VCaP (cell line): ENCODE measurements at regions not wholly inside any gene's neighbourhood (a gene's known extent, or its start where the extent isn't known, plus 50 kb on each side); places are given as distances from the start of the nearest gene placed in this dataset.

Experiments
- H3K27ac ChIP-seq: fragments of 450-650 bp; 2 replicates; pipeline ENCODE4 v1.5.1; 2017
- TF ChIP-seq, protein P1 (sequence below): fragments of 450-650 bp; conservative IDR thresholded peaks from 2 replicates; pipeline ENCODE4 v1.5.1; 2017; ENCODE audit warnings: mild to moderate bottlenecking, moderate library complexity

DNA sequence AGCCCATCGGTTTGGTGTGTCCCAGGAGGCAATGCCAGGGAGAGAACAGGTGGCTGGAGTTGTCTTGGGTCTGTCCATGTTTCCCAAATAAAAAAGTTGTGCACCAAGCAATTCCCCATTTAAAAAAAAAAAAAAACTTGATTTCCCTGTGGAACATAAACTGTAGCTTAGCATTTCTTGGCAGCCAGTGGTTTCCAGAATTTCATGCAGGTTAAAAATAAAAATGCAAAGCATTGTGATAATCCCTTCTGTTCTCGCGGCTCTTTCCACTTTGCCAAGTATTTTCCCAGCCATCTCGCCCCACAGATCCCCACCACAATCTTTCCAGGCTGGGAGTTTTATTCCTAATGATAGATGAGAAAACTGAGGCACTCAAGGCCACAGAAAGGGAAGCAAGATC, 51.4 kb upstream of the MSX1 start:
- no peak overlapping the region for H3K27ac ChIP-seq
- TF ChIP-seq, protein P1, sequence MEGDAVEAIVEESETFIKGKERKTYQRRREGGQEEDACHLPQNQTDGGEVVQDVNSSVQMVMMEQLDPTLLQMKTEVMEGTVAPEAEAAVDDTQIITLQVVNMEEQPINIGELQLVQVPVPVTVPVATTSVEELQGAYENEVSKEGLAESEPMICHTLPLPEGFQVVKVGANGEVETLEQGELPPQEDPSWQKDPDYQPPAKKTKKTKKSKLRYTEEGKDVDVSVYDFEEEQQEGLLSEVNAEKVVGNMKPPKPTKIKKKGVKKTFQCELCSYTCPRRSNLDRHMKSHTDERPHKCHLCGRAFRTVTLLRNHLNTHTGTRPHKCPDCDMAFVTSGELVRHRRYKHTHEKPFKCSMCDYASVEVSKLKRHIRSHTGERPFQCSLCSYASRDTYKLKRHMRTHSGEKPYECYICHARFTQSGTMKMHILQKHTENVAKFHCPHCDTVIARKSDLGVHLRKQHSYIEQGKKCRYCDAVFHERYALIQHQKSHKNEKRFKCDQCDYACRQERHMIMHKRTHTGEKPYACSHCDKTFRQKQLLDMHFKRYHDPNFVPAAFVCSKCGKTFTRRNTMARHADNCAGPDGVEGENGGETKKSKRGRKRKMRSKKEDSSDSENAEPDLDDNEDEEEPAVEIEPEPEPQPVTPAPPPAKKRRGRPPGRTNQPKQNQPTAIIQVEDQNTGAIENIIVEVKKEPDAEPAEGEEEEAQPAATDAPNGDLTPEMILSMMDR = no peak

DNA sequence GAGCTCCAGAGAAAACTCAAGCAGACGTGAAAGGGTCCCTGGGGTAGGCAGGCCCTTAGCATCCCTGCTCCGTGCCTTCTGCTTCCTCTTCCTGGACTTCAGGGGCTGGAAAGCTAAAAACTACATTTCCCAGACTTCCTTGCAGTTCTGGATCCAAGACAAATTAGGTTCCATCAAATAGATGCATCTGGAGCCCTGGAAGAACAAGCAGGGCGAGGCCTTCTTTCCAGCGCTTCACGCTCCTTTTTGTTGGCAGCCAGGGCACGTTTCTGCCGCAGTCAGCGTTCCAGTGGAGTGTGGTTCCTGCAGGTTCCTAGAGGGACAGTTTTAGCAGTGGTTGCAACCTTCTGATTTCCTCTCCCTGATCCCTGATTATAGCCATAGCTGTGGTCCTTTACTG, 53.6 kb upstream of the MSX1 start:
- TF ChIP-seq, protein P1 = no peak
- no peak overlapping the region for H3K27ac ChIP-seq

DNA sequence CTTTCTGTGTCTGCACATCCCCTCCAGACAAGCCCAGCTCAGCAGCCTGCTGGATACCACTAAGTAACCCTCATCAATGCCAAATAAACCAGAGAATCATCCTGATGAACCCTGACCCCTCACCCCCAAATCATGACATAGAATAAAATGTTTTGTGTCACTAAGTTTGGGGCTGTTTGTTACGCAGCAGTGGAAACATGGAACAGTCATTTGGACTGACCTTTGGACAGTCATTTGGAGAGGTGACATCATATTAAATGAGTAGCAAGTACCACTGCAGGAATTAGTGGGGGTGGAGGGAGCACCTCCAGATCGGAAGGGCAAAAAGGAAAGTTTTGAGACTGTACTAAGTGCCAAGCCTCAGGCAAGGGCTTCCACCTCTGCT, 55.6 kb upstream of the MSX1 start:
- TF ChIP-seq, protein P1 = no peak
- H3K27ac ChIP-seq = no peak overlapping the region

DNA sequence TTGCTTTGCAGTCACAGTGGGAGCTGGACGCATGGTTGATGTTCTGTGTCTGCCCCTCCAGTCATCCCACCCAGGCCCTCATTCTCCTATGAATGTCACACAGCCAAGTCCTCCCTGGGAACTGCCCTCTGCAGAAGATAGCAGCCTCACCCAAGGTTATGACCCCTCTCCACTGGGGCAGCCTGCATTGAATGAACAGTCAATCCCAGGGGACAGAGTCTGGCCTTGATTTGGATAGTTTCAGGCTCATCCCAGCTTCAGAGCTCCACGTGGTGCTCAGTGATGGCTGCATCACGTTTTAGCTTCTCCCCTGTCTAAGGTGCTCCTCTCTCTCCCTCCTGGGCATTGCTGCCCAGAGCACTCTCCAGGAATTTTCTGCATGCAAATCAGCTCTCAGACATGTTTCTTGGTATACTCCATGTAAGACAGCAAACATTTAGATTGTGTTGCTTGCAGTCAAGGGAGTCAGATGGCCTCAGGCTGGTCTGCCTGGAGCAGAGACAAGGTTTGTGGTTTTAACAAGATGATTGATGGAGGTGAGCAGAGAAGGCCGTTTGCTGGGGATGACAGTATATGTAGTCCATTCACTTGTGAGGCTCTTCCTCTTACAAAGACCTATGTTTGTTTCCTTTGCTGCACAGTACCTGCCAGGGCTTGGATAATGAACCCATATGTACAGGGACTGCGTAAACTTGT, 56.1 kb upstream of the MSX1 start:
- TF ChIP-seq, protein P1 = no peak
- no peak overlapping the region for H3K27ac ChIP-seq

DNA sequence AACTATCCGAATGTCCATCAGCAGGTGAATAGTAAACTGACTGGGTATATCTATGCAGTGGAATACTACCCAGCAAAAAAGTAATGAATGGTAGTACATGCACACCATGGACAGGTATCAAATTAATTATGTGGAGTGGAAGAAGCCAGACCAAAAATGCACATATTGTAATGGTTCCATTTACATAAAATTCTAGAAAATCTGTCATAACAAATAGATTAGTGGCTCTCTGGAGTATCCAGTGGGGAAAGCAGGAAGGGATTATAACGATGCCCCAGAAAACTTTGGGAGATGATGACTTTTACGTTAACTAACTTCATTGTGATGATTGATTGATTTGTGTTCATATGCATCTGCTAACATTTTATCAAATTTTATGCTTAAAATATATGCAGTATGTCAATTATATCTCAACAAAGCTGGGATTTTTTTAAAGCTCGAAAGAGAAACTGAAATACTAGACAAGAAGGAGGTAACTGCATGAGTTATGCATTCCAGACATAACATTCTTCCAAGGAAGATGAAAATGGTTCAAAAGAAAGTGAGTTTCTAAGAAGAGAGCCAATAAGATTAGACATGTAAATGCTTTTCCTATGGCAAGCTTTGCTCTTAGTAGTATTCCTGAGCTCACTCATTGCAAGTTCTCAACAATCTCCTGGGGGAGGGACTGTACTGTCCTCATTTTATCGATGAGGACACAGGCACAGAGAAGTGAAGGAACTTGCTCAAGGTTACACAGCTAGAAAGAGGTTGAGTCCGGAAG, 58.6 kb upstream of the MSX1 start:
- TF ChIP-seq, protein P1 = no peak
- no peak overlapping the region for H3K27ac ChIP-seq

DNA sequence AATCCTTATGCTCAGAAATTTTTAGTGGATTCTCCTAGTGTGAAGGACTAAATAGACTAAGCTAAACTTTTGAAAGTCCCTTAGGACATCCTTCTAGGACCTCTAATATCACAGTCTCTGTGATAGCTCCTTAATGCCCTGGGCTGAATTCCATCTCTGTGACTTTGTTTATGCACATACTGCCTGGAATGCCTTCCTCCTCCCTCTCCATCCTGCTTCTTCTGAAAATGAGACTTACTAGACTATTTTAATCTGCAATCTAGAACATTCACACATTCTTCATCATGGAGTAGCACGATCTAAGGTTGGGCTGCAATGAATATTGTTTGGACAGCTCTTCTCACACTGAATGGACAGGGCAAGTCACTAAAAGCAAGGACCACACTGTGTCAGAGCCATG, 65.0 kb upstream of the MSX1 start:
- TF ChIP-seq, protein P1 = no peak
- H3K27ac ChIP-seq = no peak overlapping the region

DNA sequence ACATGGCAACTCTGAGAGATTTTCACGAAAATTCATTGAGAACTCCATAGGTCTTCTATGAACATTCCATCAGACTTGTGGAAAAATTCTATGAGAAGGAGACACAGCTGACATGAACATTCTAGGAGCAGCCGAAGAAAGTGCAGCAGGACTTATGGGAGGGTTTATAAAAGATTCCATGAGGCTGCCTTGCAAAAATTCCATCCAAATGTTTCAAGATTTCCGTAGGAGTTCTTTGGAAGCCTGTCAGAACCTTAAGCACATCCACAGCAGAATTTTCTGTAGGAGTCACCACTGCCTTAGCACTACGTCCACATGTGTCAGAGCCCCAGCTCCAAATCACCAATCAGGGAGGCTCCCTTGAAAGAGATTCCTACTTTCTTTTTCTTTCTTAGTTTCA, 67.0 kb upstream of the MSX1 start:
- TF ChIP-seq, protein P1 = no peak

More for the DNA sequence above, 67.0 kb upstream of the MSX1 start:
- no peak overlapping the region for H3K27ac ChIP-seq
